IPS DF 4.7 (cell line): ENCODE measurements at regions not wholly inside any gene's neighbourhood (a gene's known extent, or its start where the extent isn't known, plus 50 kb on each side); places are given as distances from the start of the nearest gene placed in this dataset.

ENCODE experiments used
- DNase-seq: peaks from one replicate; pipeline ENCODE4 v3.0.0-alpha.2; 2013; ENCODE audit warnings: low spot score; ENCODE audit errors: extremely low read depth

- DNase-seq = no peak
Measured at GRCh38 chr5:50964746-50965653, 298.6 kb downstream of the PARP8 start.

DNA sequence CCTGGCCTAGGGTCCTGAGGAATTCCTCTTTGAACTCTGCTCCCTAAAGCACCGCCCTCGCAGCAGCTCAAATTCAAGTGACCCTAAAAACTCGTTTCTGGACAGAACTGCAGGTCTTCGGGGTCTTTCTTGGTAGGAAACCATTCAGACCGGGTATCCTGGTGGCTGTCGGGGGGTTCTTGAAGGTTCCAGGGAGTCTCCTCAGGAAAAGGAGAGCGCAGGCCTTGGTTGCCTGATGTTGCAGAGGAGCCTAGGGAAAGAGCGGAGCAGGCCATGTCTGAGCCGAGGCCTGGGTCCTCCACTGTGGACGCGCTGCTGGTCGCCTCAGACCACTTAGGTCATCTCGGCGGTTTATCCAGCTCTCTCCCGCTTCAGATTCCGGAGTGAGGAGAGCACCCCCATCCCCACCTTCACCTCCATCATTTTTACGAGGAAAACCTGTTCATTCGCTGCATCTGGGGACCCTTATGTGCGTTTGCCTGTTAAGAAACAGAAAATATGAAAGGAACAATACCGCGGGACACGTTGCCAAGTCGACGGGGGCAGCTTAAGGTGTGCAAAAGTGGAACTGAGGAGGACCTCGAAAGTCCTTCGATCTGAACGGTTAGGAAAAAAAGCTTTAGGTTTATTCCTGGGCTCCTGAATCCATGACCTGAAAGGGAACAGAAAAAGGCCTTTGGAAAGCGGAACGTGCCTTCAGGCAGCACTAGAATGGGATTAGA, 299.4 kb downstream of the PARP8 start:
- no peak for DNase-seq

- DNase-seq = no peak
Measured at GRCh38 chr5:50967009-50967562, 300.6 kb downstream of the PARP8 start.

- DNase-seq = no peak
Measured at GRCh38 chr5:50967563-50968355, 301.3 kb downstream of the PARP8 start.

- DNase-seq = no peak
Measured at GRCh38 chr5:50968356-50969149, 302.1 kb downstream of the PARP8 start.

- DNase-seq = no peak
Measured at GRCh38 chr5:50969151-50970031, 303.0 kb downstream of the PARP8 start.

- DNase-seq = no peak
Measured at GRCh38 chr5:50975840-50976239, 309.4 kb downstream of the PARP8 start.

DNA sequence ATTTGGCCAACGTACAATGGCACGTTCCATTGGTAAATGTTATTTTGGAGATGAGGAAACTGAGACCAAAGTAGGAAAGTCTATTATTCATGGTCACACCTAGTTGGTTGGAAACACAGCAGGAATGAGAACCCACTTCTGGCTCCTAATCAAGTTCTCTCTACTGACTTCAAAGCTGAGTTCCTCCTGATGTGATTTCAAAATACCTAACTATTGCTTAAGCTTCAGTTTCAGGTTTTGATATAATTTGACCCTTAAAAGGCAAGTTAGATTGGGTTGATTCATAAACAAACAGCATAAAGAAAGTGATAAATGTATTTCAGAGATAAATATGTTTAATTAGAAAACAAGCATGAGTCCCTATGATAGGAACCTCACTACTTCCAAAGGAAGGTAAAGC, 312.5 kb downstream of the PARP8 start:
- no peak for DNase-seq

DNA sequence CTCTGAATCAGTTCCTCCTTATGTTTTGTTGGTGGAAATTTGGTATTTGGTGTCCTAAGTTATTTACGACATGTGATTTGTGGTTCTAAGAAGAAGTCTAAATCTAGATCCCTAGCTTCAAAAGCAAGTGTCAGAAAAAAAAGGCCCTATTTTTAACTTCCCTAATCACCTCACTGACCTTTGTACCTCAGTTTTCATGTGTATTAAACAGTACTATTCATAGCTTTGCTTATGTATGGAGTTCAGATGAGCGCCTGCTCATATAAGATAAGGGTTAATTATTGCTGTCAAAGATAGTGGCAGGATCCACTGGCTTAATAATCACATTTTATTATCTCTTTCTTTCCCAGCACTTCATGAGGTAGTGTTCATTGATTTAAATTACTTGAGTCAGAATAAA, 318.2 kb downstream of the PARP8 start:
- no peak for DNase-seq

- no peak for DNase-seq
Measured at GRCh38 chr5:50990296-50990924, 324.0 kb downstream of the PARP8 start.

DNA sequence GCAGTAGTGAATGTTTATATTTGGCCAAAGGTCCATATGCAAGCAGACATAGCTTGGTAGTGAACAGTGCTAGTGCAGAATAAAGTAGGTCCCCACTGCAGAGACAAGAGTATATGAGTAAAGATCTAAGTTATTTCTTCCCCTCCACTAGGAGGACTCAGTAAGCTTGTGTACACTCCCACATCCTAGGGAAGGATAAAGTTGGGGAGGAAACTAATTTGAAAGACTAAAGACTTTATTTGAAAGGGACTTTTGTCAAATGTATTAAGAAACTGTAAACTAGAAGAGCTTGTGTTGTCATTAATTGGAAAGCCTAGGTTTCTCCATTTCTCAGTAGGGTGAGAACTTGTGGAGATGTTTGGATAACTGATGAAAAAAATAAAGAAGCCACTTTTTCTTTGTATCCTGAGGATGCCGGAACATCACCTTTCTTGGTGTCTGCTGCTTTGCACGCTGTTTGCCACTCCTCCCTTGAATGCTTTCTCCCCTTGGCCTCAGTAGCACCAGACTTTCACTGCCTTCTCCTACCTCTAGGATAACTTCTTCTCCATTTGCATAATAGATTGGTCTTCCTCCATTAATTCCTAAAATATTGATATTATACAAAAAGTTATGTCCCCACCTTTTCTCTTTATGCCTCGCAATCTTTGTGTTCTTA, 329.0 kb downstream of the PARP8 start:
- no peak for DNase-seq

DNA sequence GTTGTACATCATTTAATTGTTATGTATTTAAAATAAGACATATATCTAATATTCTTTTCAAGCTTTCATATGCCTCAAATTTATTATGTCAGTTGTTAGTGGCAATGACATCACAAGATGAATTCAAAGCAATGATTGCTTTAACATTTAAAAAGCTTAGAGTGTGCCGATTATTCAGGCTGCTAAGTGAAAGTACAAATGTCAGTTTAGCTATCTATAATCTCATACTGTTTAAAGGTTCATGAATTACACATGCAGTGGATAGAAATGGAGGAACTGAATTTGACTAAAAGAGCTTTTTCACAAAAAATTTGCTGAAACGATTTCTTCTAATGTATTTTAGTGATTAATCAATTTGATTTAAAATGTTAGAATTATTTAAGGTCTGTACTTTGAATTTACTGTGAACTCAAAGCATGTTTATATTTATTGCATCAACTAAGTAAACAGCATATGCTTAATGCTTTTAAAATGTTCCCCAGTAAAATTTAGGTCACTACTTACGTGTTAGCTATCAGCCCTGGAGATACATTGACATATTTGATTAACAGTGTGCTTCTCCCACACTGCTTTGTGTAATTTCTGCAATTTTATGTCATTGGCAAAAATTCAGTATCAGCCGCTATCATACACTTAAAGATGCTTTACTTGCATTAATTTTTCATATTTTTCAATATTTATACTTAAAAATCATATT, 334.9 kb downstream of the PARP8 start:
- DNase-seq = no peak

DNA sequence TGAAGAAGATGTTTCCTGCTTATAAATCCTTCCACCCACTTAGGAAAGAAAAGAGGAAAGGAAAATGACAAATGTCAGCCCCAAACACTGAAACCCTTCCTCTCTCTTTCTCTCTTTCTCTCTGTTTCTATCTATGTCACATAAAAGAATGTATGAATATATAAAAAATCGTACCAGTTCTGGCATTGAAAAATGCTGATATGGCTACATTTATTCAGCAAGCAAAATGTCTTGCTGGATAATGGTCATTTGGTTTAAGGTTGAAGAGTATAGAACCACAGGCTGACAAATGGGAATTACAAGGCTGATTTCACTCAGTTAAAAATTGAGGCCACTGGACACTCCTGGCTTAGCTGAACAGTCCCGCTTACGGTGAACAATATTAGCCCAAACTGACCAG, 335.9 kb downstream of the PARP8 start:
- DNase-seq = no peak

- no peak for DNase-seq
Measured at GRCh38 chr5:51013036-51013435, 346.6 kb downstream of the PARP8 start.

GRCh38 chr5:51018423-51018822, 352.0 kb downstream of the PARP8 start:
- DNase-seq = no peak

DNA sequence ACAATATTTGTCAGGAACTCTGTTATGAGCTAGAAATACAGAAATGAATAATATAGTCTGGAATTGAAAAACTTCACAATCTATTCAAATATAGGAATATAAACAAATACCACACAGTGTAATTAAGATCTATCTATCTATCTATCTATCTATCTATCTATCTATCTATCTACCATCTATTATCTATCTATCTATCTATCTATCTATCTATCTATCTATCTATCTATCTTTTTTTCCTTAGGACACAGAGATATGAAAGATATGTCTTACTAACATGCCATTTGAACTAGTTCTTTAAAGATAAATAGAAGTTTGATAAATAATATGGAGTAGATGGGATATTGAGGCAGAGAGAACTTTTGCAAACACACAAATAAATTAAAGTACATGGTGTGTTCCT, 357.8 kb downstream of the PARP8 start:
- no peak for DNase-seq

DNA sequence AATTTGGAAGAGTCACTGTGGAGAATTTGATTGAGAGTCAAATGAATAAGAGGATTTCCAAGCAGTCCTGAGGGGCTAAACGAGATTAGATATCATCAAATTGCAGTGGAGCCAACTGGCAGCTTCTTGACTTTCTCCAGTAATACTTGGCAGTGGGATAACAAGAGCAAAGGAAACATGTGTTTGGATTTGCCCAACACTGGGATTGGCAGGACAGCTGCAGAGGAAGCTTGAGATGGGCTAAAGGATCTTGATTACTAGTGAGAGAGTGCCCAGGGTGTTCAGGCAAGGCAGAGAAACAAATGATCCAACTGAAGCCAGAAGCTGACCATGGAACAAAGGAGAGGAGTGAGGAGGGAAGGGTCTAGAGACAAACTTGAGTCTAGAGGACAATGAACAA, 356.0 kb upstream of the ISL1 start:
- no peak for DNase-seq

DNA sequence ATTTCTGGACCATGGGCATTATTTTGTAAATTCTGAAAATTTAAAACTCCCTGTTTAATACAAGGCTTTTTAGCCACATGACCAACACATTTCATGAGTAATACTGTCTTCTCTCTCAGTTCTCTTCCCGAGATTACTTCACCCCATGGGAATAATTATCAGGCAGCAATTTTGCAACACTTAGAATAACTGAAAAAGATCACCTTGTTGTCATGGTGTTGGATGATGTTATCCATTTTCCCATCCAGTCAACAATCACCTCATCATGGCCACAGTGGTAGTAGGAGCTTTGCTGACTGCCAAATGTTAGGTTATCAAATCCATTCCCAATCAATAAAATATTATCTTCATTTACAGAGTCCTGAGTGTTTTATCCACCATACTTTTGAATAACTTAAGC, 354.9 kb upstream of the ISL1 start:
- DNase-seq = no peak
